ENCODE measurements at regions not wholly inside any gene's neighbourhood (a gene's known extent, or its start where the extent isn't known, plus 50 kb on each side); places are given as distances from the start of the nearest gene placed in this dataset.

GRCh38 chr18:71998547-71999097 is 545.5 kb downstream of the CBLN2 start:
- Histone ChIP-seq H3K9ac (ENCODE audit: low read length in 2 of 2) (no peak overlapping the region), H3K27ac (ENCODE audit: low read length) (no peak overlapping the region), H3K27me3 (ENCODE audit: control insufficient read depth in 1 of 2, insufficient read depth in 2 of 2, low read length in 2 of 2) (no peaks in the 10 kb centered on the region), H3K36me3 (ENCODE audit: control insufficient read depth in 2 of 2, insufficient read depth in 2 of 2, low read length in 2 of 2) (no peaks in the 10 kb centered on the region), H3K9me3 (ENCODE audit: control insufficient read depth in 2 of 2, low read length in 2 of 2) (no peaks in the 10 kb centered on the region), H3K4me1 (ENCODE audit: control insufficient read depth, insufficient read depth, low read length) (no peaks in the 10 kb centered on the region), H3K4me3 (ENCODE audit: low read length in 2 of 2) (no peak overlapping the region)

DNA sequence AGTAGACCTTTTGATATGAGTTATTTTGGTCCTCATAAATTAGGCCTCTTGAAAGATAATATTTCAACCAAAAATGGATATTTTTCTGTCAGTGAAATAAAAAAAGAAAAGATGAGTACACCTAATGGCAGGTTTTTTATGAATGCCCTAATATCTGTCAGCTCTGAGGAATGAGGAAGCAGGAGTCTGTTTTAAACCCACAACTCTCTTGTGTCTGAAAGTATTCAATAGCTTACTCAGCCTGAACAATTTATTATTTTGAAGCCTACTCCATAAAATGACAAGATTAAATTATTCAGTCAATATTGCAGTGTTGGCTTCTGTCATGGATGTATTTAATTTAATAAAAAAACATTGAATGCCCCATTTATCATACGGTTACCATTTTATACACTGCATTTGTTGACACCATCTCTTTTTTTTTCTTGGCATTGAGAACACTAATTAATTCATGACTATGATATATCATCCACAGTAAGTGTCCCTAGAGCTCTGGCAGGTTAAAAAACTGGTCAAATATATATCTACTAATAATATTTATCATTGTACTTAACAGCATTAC is 548.2 kb downstream of the CBLN2 start:
- H3K36me3 ChIP-seq (ENCODE audit: control insufficient read depth in 2 of 2, insufficient read depth in 2 of 2, low read length in 2 of 2): no peaks in the 10 kb centered on the region
- H3K4me3 ChIP-seq (ENCODE audit: low read length in 2 of 2): no peak overlapping the region
- H3K9ac ChIP-seq (ENCODE audit: low read length in 2 of 2): no peak overlapping the region
- H3K4me1 ChIP-seq (ENCODE audit: control insufficient read depth, insufficient read depth, low read length): no peaks in the 10 kb centered on the region
- H3K27me3 ChIP-seq (ENCODE audit: control insufficient read depth in 1 of 2, insufficient read depth in 2 of 2, low read length in 2 of 2): no peaks in the 10 kb centered on the region
- H3K27ac ChIP-seq (ENCODE audit: low read length): no peak overlapping the region
- no peaks in the 10 kb centered on the region for H3K9me3 ChIP-seq (ENCODE audit: control insufficient read depth in 2 of 2, low read length in 2 of 2)

GRCh38 chr18:71994273-71994672 is 549.9 kb downstream of the CBLN2 start:
- Histone ChIP-seq H3K4me1 (ENCODE audit: control insufficient read depth, insufficient read depth, low read length) (no peaks in the 10 kb centered on the region), H3K4me3 (ENCODE audit: low read length in 2 of 2) (no peak overlapping the region), H3K36me3 (ENCODE audit: control insufficient read depth in 2 of 2, insufficient read depth in 2 of 2, low read length in 2 of 2) (no peaks in the 10 kb centered on the region), H3K9me3 (ENCODE audit: control insufficient read depth in 2 of 2, low read length in 2 of 2) (no peaks in the 10 kb centered on the region), H3K27me3 (ENCODE audit: control insufficient read depth in 1 of 2, insufficient read depth in 2 of 2, low read length in 2 of 2) (no peaks in the 10 kb centered on the region), H3K27ac (ENCODE audit: low read length) (no peak overlapping the region), H3K9ac (ENCODE audit: low read length in 2 of 2) (no peak overlapping the region)

DNA sequence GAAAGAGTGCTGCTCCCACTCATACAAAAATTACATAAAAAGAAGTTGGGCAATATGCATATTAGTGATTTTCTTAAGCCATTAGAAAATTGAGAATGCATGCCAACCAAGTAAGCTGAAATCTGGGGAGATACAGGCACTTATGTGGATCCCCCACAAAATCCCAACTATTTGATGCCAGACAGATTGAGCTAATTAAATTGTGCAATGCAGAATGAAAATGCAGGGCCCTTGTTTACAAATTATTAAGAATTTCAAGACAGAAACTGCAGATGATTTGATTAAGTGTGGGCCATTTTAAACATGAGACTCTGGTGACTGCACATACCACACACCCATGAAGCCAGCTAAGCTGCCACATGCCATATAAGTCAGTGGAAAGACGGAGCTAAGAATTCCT is 554.5 kb downstream of the CBLN2 start:
- no peak overlapping the region for H3K9ac ChIP-seq (ENCODE audit: low read length in 2 of 2)
- no peak overlapping the region for H3K27ac ChIP-seq (ENCODE audit: low read length)
- H3K27me3 ChIP-seq (ENCODE audit: control insufficient read depth in 1 of 2, insufficient read depth in 2 of 2, low read length in 2 of 2): no peaks in the 10 kb centered on the region
- H3K4me1 ChIP-seq (ENCODE audit: control insufficient read depth, insufficient read depth, low read length): no peaks in the 10 kb centered on the region
- H3K36me3 ChIP-seq (ENCODE audit: control insufficient read depth in 2 of 2, insufficient read depth in 2 of 2, low read length in 2 of 2): no peaks in the 10 kb centered on the region
- H3K9me3 ChIP-seq (ENCODE audit: control insufficient read depth in 2 of 2, low read length in 2 of 2): no peaks in the 10 kb centered on the region
- H3K4me3 ChIP-seq (ENCODE audit: low read length in 2 of 2): no peak overlapping the region

DNA sequence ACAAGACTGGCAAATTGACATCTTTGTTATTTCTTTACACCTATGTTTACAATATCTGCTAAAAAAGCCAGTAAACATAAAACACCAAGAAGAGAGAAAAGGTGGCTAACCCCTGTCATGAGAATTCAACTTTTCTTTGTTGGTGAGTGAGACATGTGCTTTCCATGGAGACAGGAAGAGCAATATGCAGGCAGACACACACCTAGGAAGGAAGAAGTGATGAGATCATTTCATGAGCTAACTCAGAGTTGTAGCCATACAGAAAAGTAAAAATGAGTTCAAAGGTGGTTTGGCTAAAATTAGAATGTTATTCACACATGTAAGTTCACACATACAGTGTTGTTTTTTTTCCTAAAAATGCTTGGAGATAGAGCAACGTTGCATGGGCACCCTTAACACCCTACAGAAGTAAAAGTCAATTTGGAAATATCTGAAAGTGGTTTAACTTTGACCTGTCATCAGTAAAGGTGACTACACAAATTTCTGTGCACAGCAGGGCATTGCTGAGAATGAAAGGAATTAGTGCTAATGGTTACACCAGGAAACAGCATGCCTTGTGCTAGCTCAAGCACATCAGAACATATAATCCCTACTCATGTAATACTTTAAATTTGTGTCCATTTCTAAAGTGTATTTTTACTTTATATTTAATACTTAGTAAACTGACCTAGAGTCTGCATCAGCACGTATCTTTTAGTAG is 557.6 kb downstream of the CBLN2 start:
- H3K36me3 ChIP-seq (ENCODE audit: control insufficient read depth in 2 of 2, insufficient read depth in 2 of 2, low read length in 2 of 2): no peaks in the 10 kb centered on the region
- no peak overlapping the region for H3K27ac ChIP-seq (ENCODE audit: low read length)
- no peaks in the 10 kb centered on the region for H3K9me3 ChIP-seq (ENCODE audit: control insufficient read depth in 2 of 2, low read length in 2 of 2)
- H3K27me3 ChIP-seq (ENCODE audit: control insufficient read depth in 1 of 2, insufficient read depth in 2 of 2, low read length in 2 of 2): no peaks in the 10 kb centered on the region
- H3K4me3 ChIP-seq (ENCODE audit: low read length in 2 of 2): no peak overlapping the region
- H3K9ac ChIP-seq (ENCODE audit: low read length in 2 of 2): no peak overlapping the region
- no peaks in the 10 kb centered on the region for H3K4me1 ChIP-seq (ENCODE audit: control insufficient read depth, insufficient read depth, low read length)

DNA sequence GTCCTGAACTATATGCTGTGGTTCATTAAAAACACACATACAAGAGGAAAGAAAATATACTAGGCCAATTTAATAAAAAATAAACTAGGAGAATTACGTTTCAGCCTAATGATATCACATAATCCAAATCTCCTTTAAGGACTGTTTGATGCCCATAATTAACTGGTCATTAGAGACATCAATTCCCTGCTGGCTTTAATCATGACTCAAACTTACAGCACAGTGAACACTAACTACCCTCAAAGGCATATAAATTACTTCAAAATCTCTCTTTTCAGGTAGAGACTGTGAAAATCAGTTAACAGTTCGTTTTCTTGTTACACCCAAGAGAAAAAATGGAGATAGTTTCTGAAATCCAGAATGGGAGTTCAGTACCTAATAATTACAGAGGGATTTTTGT is 567.4 kb downstream of the CBLN2 start:
- no peak overlapping the region for H3K4me3 ChIP-seq (ENCODE audit: low read length in 2 of 2)
- H3K27ac ChIP-seq (ENCODE audit: low read length): no peak overlapping the region
- no peak overlapping the region for H3K9ac ChIP-seq (ENCODE audit: low read length in 2 of 2)
- H3K4me1 ChIP-seq (ENCODE audit: control insufficient read depth, insufficient read depth, low read length): no peaks in the 10 kb centered on the region
- H3K27me3 ChIP-seq (ENCODE audit: control insufficient read depth in 1 of 2, insufficient read depth in 2 of 2, low read length in 2 of 2): no peaks in the 10 kb centered on the region
- H3K36me3 ChIP-seq (ENCODE audit: control insufficient read depth in 2 of 2, insufficient read depth in 2 of 2, low read length in 2 of 2): no peaks in the 10 kb centered on the region
- no peaks in the 10 kb centered on the region for H3K9me3 ChIP-seq (ENCODE audit: control insufficient read depth in 2 of 2, low read length in 2 of 2)

GRCh38 chr18:71966791-71967190 is 577.4 kb downstream of the CBLN2 start:
- H3K4me3 ChIP-seq (ENCODE audit: low read length in 2 of 2): no peak overlapping the region
- no peak overlapping the region for H3K27ac ChIP-seq (ENCODE audit: low read length)
- no peaks in the 10 kb centered on the region for H3K4me1 ChIP-seq (ENCODE audit: control insufficient read depth, insufficient read depth, low read length)
- no peaks in the 10 kb centered on the region for H3K27me3 ChIP-seq (ENCODE audit: control insufficient read depth in 1 of 2, insufficient read depth in 2 of 2, low read length in 2 of 2)
- no peaks in the 10 kb centered on the region for H3K36me3 ChIP-seq (ENCODE audit: control insufficient read depth in 2 of 2, insufficient read depth in 2 of 2, low read length in 2 of 2)
- H3K9ac ChIP-seq (ENCODE audit: low read length in 2 of 2): no peak overlapping the region
- peaks cover 4 to 12% of the 10 kb centered on the region in 2 donors for H3K9me3 ChIP-seq (ENCODE audit: control insufficient read depth in 2 of 2, low read length in 2 of 2)

- Histone ChIP-seq H3K9ac (ENCODE audit: low read length in 2 of 2) (no peak overlapping the region), H3K4me1 (ENCODE audit: control insufficient read depth, insufficient read depth, low read length) (no peaks in the 10 kb centered on the region), H3K9me3 (ENCODE audit: control insufficient read depth in 2 of 2, low read length in 2 of 2) (no peaks in the 10 kb centered on the region)
Observed at GRCh38 chr18:71958605-71959004, 585.5 kb downstream of the CBLN2 start.

GRCh38 chr18:71951001-71951400 is 593.1 kb downstream of the CBLN2 start:
- H3K36me3 ChIP-seq (ENCODE audit: control insufficient read depth in 2 of 2, insufficient read depth in 2 of 2, low read length in 2 of 2): no peaks in the 10 kb centered on the region
- H3K4me1 ChIP-seq (ENCODE audit: control insufficient read depth, insufficient read depth, low read length): no peaks in the 10 kb centered on the region
- no peak overlapping the region for H3K9ac ChIP-seq (ENCODE audit: low read length in 2 of 2)
- H3K27me3 ChIP-seq (ENCODE audit: control insufficient read depth in 1 of 2, insufficient read depth in 2 of 2, low read length in 2 of 2): no peaks in the 10 kb centered on the region
- H3K27ac ChIP-seq (ENCODE audit: low read length): no peak overlapping the region
- H3K4me3 ChIP-seq (ENCODE audit: low read length in 2 of 2): no peak overlapping the region
- no peaks in the 10 kb centered on the region for H3K9me3 ChIP-seq (ENCODE audit: control insufficient read depth in 2 of 2, low read length in 2 of 2)

More at GRCh38 chr18:71958605-71959004, 585.5 kb downstream of the CBLN2 start:
- Histone ChIP-seq H3K36me3 (ENCODE audit: control insufficient read depth in 2 of 2, insufficient read depth in 2 of 2, low read length in 2 of 2) (no peaks in the 10 kb centered on the region), H3K4me3 (ENCODE audit: low read length in 2 of 2) (no peak overlapping the region), H3K27me3 (ENCODE audit: control insufficient read depth in 1 of 2, insufficient read depth in 2 of 2, low read length in 2 of 2) (no peaks in the 10 kb centered on the region), H3K27ac (ENCODE audit: low read length) (no peak overlapping the region)

DNA sequence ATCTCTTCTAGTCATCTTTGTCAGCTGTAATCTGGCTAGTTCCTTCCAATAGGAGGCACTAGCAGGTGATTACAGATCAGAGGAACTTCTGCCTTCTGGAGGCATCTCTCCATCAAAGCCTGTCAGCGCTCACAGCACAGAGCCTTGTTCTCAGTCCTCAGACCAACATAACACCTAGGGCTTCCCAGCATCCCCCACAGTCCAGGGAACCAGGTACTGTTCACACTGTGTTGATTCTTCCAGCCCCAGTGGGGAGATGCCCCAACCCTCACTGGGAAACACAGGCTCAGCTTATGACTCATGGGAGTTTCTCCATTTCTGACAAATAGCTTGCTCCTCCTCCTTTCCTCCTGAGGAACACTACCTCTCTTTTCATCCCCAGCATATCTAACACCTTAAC is 601.7 kb downstream of the CBLN2 start:
- Histone ChIP-seq H3K36me3 (ENCODE audit: control insufficient read depth in 2 of 2, insufficient read depth in 2 of 2, low read length in 2 of 2) (no peaks in the 10 kb centered on the region), H3K9ac (ENCODE audit: low read length in 2 of 2) (no peak overlapping the region), H3K9me3 (ENCODE audit: control insufficient read depth in 2 of 2, low read length in 2 of 2) (no peaks in the 10 kb centered on the region), H3K27me3 (ENCODE audit: control insufficient read depth in 1 of 2, insufficient read depth in 2 of 2, low read length in 2 of 2) (no peaks in the 10 kb centered on the region), H3K27ac (ENCODE audit: low read length) (no peak overlapping the region), H3K4me1 (ENCODE audit: control insufficient read depth, insufficient read depth, low read length) (no peaks in the 10 kb centered on the region), H3K4me3 (ENCODE audit: low read length in 2 of 2) (no peak overlapping the region)

DNA sequence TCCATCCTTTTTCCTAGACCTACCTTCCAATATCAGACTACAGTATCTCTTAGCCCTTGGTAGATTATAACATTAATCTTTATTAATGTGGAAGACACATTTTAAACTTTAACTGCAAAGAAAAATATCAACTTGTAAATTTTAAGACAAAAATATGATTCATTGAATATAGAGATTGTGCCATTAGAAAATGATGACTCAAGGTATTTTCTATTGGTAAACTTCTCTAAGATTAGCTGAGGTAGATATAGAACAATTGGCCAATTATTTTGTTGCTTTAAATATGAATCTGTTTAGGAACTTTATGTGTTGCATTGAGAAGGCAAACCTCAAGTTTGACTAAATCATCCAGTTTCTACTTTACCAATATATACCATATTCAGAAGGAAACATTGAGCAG is 604.7 kb downstream of the CBLN2 start:
- no peaks in the 10 kb centered on the region for H3K36me3 ChIP-seq (ENCODE audit: control insufficient read depth in 2 of 2, insufficient read depth in 2 of 2, low read length in 2 of 2)
- H3K9me3 ChIP-seq (ENCODE audit: control insufficient read depth in 2 of 2, low read length in 2 of 2): no peaks in the 10 kb centered on the region
- H3K4me1 ChIP-seq (ENCODE audit: control insufficient read depth, insufficient read depth, low read length): no peaks in the 10 kb centered on the region
- H3K9ac ChIP-seq (ENCODE audit: low read length in 2 of 2): no peak overlapping the region
- no peak overlapping the region for H3K4me3 ChIP-seq (ENCODE audit: low read length in 2 of 2)
- no peak overlapping the region for H3K27ac ChIP-seq (ENCODE audit: low read length)
- no peaks in the 10 kb centered on the region for H3K27me3 ChIP-seq (ENCODE audit: control insufficient read depth in 1 of 2, insufficient read depth in 2 of 2, low read length in 2 of 2)
